ENCODE measurements at regions not wholly inside any gene's neighbourhood (a gene's known extent, or its start where the extent isn't known, plus 50 kb on each side); places are given as distances from the start of the nearest gene placed in this dataset.
"Not testable (repeated sequence)": the region's sequence is repeated elsewhere in the genome, so short reads cannot be mapped to it uniquely, and the experiment has no call there.

- TF ChIP-seq, protein P1, sequence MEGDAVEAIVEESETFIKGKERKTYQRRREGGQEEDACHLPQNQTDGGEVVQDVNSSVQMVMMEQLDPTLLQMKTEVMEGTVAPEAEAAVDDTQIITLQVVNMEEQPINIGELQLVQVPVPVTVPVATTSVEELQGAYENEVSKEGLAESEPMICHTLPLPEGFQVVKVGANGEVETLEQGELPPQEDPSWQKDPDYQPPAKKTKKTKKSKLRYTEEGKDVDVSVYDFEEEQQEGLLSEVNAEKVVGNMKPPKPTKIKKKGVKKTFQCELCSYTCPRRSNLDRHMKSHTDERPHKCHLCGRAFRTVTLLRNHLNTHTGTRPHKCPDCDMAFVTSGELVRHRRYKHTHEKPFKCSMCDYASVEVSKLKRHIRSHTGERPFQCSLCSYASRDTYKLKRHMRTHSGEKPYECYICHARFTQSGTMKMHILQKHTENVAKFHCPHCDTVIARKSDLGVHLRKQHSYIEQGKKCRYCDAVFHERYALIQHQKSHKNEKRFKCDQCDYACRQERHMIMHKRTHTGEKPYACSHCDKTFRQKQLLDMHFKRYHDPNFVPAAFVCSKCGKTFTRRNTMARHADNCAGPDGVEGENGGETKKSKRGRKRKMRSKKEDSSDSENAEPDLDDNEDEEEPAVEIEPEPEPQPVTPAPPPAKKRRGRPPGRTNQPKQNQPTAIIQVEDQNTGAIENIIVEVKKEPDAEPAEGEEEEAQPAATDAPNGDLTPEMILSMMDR (IDR thresholded peaks at IDR 0.05), result no peak
- DNase-seq (ENCODE audit: low spot score), result no peak
Observed at GRCh38 chrX:97895751-97896150, 1012.0 kb downstream of the RPA4 start.

GRCh38 chrX:97897998-97898397 is 1014.3 kb downstream of the RPA4 start:
- TF ChIP-seq, protein P1 (IDR thresholded peaks at IDR 0.05), result no peak
- Histone ChIP-seq H3K4me1 (no peaks in the 10 kb centered on the region), H3K4me3 (no peak overlapping the region), H3K27me3 (no peaks in the 10 kb centered on the region), H3K9me3 (peaks cover 0 to 3% of the 10 kb centered on the region in 2 donors), H3K36me3 (no peaks in the 10 kb centered on the region), H3K27ac (no peak overlapping the region)
- no peak for DNase-seq (ENCODE audit: low spot score)

More at GRCh38 chrX:97895751-97896150, 1012.0 kb downstream of the RPA4 start:
- Histone ChIP-seq H3K4me1 (no peaks in the 10 kb centered on the region), H3K27me3 (no peaks in the 10 kb centered on the region), H3K9me3 (peaks cover 0 to 19% of the 10 kb centered on the region in 2 donors), H3K36me3 (no peaks in the 10 kb centered on the region), H3K4me3 (no peak overlapping the region), H3K27ac (no peak overlapping the region)

DNA sequence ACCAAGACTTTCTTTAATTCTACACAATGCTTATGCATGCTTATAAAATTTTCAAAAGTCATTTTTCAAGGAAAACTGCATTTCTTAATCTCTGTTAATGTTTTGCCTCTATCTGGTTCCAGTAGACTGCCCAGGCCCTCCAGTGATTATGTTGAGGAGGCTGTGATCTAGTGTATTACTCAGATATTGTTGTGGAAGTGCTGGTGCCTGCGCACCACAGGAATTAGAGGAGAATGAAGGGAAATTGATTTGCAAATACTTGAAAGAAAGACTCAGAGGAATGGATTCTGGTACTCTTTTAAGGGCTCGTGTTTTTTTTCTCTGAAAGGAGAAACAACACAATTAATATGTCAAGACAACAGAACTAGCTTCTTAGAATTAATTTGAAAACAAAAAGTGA is 1015.1 kb downstream of the RPA4 start:
- H3K27ac ChIP-seq, result no peak overlapping the region
- no peak for DNase-seq (ENCODE audit: low spot score)
- no peaks in the 10 kb centered on the region for H3K27me3 ChIP-seq
- no peak overlapping the region for H3K4me3 ChIP-seq
- no peaks in the 10 kb centered on the region for H3K36me3 ChIP-seq
- TF ChIP-seq, protein P1 (IDR thresholded peaks at IDR 0.05), result no peak
- no peaks in the 10 kb centered on the region for H3K4me1 ChIP-seq
- H3K9me3 ChIP-seq, result no peaks in the 10 kb centered on the region

DNA sequence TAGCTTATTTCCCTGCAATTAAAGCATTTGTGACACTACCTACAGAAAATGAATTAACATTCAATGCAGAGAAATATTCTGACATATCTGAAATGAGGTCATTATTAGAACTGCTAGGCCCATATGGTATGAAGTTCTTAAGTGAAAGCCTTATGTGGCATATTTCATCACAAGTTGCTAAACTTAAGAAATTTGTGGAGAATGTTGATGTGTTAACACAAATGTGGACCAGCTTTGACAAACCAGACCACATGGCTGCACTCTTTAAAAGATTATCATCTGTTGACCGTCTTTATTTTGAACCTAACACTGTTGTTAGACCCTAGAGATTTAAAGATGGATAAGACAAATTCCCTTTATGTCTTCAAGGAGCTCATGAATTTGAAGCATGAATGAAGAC is 1024.1 kb downstream of the RPA4 start:
- H3K9me3 ChIP-seq, result peaks cover 0 to 21% of the 10 kb centered on the region in 2 donors
- H3K36me3 ChIP-seq, result no peaks in the 10 kb centered on the region
- H3K4me3 ChIP-seq, result no peak overlapping the region
- no peak overlapping the region for H3K27ac ChIP-seq
- no peaks in the 10 kb centered on the region for H3K27me3 ChIP-seq
- no peaks in the 10 kb centered on the region for H3K4me1 ChIP-seq
- no peak for DNase-seq (ENCODE audit: low spot score)
- TF ChIP-seq, protein P1 (IDR thresholded peaks at IDR 0.05), result no peak

- TF ChIP-seq, protein P1 (IDR thresholded peaks at IDR 0.05), result no peak
- H3K27me3 ChIP-seq, result no peaks in the 10 kb centered on the region
- DNase-seq (ENCODE audit: low spot score), result no peak
- H3K27ac ChIP-seq, result no peak overlapping the region
- no peak overlapping the region for H3K4me3 ChIP-seq
- H3K4me1 ChIP-seq, result no peaks in the 10 kb centered on the region
- peaks cover 0 to 21% of the 10 kb centered on the region in 2 donors for H3K9me3 ChIP-seq
- no peaks in the 10 kb centered on the region for H3K36me3 ChIP-seq
Observed at GRCh38 chrX:97909245-97909644, 1025.5 kb downstream of the RPA4 start.

- H3K27ac ChIP-seq; H3K4me3 ChIP-seq; H3K27me3 ChIP-seq; H3K36me3 ChIP-seq; DNase-seq (ENCODE audit: low spot score); H3K4me1 ChIP-seq: not testable (repeated sequence)
- H3K9me3 ChIP-seq, result peaks cover 0 to 16% of the 10 kb centered on the region in 2 donors
Observed at GRCh38 chrX:97915390-97915789, 1031.7 kb downstream of the RPA4 start.

DNA sequence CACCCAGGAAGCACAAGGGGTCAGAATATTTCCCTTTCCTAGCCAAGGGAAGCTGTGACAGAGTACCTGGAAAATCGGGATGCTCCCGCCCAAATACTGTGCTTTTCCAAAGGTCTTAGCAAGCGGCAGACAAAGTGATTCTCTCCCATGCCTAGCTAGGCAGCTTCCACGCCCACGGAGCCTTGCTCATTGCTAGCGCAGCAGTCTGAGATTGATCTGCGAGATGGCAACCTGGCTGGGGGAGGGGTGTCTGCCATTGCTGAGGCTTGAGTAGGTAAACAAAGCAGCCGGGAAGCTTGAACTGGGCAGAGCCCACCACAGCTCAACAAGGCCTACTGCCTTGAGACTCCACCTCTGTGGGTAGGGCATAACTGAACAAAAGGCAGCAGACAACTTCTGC is 1037.5 kb downstream of the RPA4 start:
- H3K36me3 ChIP-seq; H3K4me3 ChIP-seq; H3K27me3 ChIP-seq; H3K4me1 ChIP-seq; H3K27ac ChIP-seq; DNase-seq (ENCODE audit: low spot score): not testable (repeated sequence)
- peaks cover 0 to 13% of the 10 kb centered on the region in 2 donors for H3K9me3 ChIP-seq

Measured in right atrium auricular region (tissue), 2 donors.